HG03571 (cell line): ENCODE measurements at regions not wholly inside any gene's neighbourhood (a gene's known extent, or its start where the extent isn't known, plus 50 kb on each side); places are given as distances from the start of the nearest gene placed in this dataset.

Experiments
- ATAC-seq: cut with Tn5 transposase; IDR thresholded peaks from one replicate; pipeline ENCODE4 v1.9.1; 2021; ENCODE audit not compliant: unreplicated experiment

DNA sequence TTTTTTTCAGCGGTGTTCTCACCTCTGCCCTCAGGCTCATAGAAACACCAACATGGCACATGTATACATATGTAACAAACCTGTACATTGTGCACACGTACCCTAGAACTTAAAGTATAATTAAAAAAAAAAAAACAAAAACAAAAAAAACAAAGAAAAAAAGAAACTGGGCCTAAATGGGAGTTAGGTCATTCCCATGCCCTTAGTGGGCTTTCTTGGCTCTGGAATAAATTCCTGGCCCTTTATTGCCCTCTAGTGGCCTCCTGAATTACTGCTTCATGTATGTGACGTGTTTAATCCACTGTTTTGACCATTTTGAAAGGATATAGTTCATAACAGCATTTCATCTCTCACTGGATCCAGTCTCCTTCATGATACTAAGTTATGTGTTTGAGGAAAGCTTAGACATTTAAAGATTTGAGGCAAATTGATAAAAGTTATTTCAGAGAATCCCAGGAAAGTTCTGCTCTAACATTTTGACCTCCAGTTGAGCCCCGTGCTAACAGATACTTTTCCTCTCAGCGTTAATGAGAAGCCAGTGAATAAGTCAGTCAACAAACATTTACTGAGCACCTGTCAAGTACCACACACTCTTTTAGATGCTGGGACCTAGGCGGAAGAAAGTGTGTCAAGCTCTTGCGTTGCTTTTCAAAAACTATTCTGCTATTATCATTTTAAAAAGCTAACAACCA is 54.7 kb upstream of the SYPL1 start:
- ATAC-seq = no peak

GRCh38 chr7:106165337-106165736 is 53.2 kb upstream of the SYPL1 start:
- ATAC-seq = no peak

- no peak for ATAC-seq
Measured at GRCh38 chr7:106163257-106163656, 51.1 kb upstream of the SYPL1 start.
